Neural crest cell (in vitro differentiated cells): ENCODE measurements at regions not wholly inside any gene's neighbourhood (a gene's known extent, or its start where the extent isn't known, plus 50 kb on each side); places are given as distances from the start of the nearest gene placed in this dataset.

Source experiments
- DNase-seq: peaks from one replicate; pipeline ENCODE4 v3.0.0; 2021; ENCODE audit warnings: low read depth, mixed read lengths, low spot score
- H3K27ac Mint-ChIP-seq: one replicate; pipeline ENCODE4 v1.8.0; 2021; ENCODE audit warnings: mild to moderate bottlenecking, mixed read lengths; ENCODE audit not compliant: unreplicated experiment
- H3K27me3 Mint-ChIP-seq: 2 replicates; pipeline ENCODE4 v1.8.0; 2021; ENCODE audit warnings: low read depth, mild to moderate bottlenecking, mixed read lengths
- H3K36me3 Mint-ChIP-seq: 2 replicates; pipeline ENCODE4 v1.8.0; 2021; ENCODE audit warnings: low read depth, mild to moderate bottlenecking, mixed read lengths
- H3K4me1 Mint-ChIP-seq: 2 replicates; pipeline ENCODE4 v1.8.0; 2021; ENCODE audit warnings: mixed read lengths
- H3K4me3 Mint-ChIP-seq: one replicate; pipeline ENCODE4 v1.8.0; 2021; ENCODE audit warnings: mild to moderate bottlenecking, mixed read lengths
- H3K9me3 Mint-ChIP-seq: 2 replicates; pipeline ENCODE4 v1.8.0; 2021; ENCODE audit warnings: mixed read lengths
- CTCF ChIP-seq: fragments of 200-600 bp; sonication (generic); conservative IDR thresholded peaks from 2 replicates; pipeline ENCODE4 v1.5.0; 2021; ENCODE audit warnings: antibody characterized with exemption, mild to moderate bottlenecking

GRCh38 chr12:58032156-58032555 lies 90.8 kb downstream of the ATP23 start:
- no peaks in the 10 kb centered on the region for H3K27me3 Mint-ChIP-seq
- no peak for TF ChIP-seq CTCF
- no peak for DNase-seq
- peaks cover 14% of the 10 kb centered on the region for H3K9me3 Mint-ChIP-seq
- H3K4me1 Mint-ChIP-seq, result peaks cover 9% of the 10 kb centered on the region
- H3K36me3 Mint-ChIP-seq, result peaks cover 15% of the 10 kb centered on the region
- H3K27ac Mint-ChIP-seq, result no peak overlapping the region
- H3K4me3 Mint-ChIP-seq, result no peak overlapping the region

- Mint-ChIP-seq H3K9me3 (peaks cover 24% of the 10 kb centered on the region), H3K36me3 (peaks cover 22% of the 10 kb centered on the region), H3K27ac (no peak overlapping the region), H3K27me3 (no peaks in the 10 kb centered on the region), H3K4me3 (no peak overlapping the region), H3K4me1 (peaks cover 9% of the 10 kb centered on the region)
- TF ChIP-seq CTCF, result no peak
- DNase-seq, result no peak
These were observed 92.5 kb downstream of the ATP23 start for GRCh38 chr12:58033831-58034230.

- Mint-ChIP-seq H3K4me1 (peaks cover 9% of the 10 kb centered on the region), H3K4me3 (no peak overlapping the region), H3K36me3 (peaks cover 22% of the 10 kb centered on the region), H3K9me3 (peaks cover 29% of the 10 kb centered on the region), H3K27me3 (no peaks in the 10 kb centered on the region), H3K27ac (peak overlapping the region; percentile 84)
- no peak for DNase-seq
- TF ChIP-seq CTCF, result no peak
These were observed 92.9 kb downstream of the ATP23 start for GRCh38 chr12:58034311-58034710.

- no peak for TF ChIP-seq CTCF
- H3K27me3 Mint-ChIP-seq, result no peaks in the 10 kb centered on the region
- H3K27ac Mint-ChIP-seq, result peak overlapping the region; percentile 84
- H3K36me3 Mint-ChIP-seq, result peaks cover 22% of the 10 kb centered on the region
- no peak overlapping the region for H3K4me3 Mint-ChIP-seq
- peaks cover 9% of the 10 kb centered on the region for H3K4me1 Mint-ChIP-seq
- no peak for DNase-seq
- H3K9me3 Mint-ChIP-seq, result peaks cover 29% of the 10 kb centered on the region
These were observed 93.3 kb downstream of the ATP23 start for GRCh38 chr12:58034712-58035111.

- H3K27ac Mint-ChIP-seq, result no peak overlapping the region
- H3K4me3 Mint-ChIP-seq, result no peak overlapping the region
- H3K9me3 Mint-ChIP-seq, result peaks cover 33% of the 10 kb centered on the region
- no peak for TF ChIP-seq CTCF
- no peaks in the 10 kb centered on the region for H3K27me3 Mint-ChIP-seq
- H3K36me3 Mint-ChIP-seq, result peaks cover 20% of the 10 kb centered on the region
- DNase-seq, result no peak
- H3K4me1 Mint-ChIP-seq, result no peaks in the 10 kb centered on the region
These were observed 100.1 kb downstream of the ATP23 start for GRCh38 chr12:58041441-58041840.

- Mint-ChIP-seq H3K4me1 (no peaks in the 10 kb centered on the region), H3K27ac (no peak overlapping the region), H3K4me3 (no peak overlapping the region), H3K27me3 (peaks cover 6% of the 10 kb centered on the region), H3K9me3 (peaks cover 18% of the 10 kb centered on the region), H3K36me3 (peaks cover 9% of the 10 kb centered on the region)
- DNase-seq, result no peak
- no peak for TF ChIP-seq CTCF
These were observed 103.6 kb downstream of the ATP23 start for GRCh38 chr12:58044966-58045365.
